B cell (primary cell): ENCODE measurements at regions not wholly inside any gene's neighbourhood (a gene's known extent, or its start where the extent isn't known, plus 50 kb on each side); places are given as distances from the start of the nearest gene placed in this dataset.
A peak's percentile ranks its signal among the peaks of the same experiment; 100 is the strongest.

ENCODE experiments used
- ATAC-seq: fragments of 200-7000 bp; cut with Tn5 transposase; one replicate; pipeline ENCODE4 v1.10.0; 2021; ENCODE audit warnings: low read depth, mild to moderate bottlenecking, moderate number of reproducible peaks, moderate library complexity
- CTCF ChIA-PET: fragments of 350-600 bp; sonication (Branson Sonifier 250); formaldehyde crosslinking; loops from one replicate; lab custom pipeline; 2021; ENCODE audit warnings: antibody characterized with exemption, inconsistent platforms; lab: Charles Lee
- POLR2A ChIA-PET: fragments of 350-600 bp; sonication (Branson Sonifier 250); formaldehyde crosslinking; loops from one replicate; lab custom pipeline; 2021; ENCODE audit warnings: antibody characterized with exemption; lab: Charles Lee
- DNase-seq: peaks from one replicate; pipeline ENCODE4 v3.0.0; 2013
- H2AFZ ChIP-seq: 2 replicates; pipeline ENCODE4 v1.6.1; 2012; ENCODE audit warnings: mild to moderate bottlenecking, low read depth, low read length; ENCODE audit not compliant: insufficient read depth, poor library complexity, severe bottlenecking
- H3K27ac ChIP-seq, 2 donors: 1 replicate in 1 of 2; 2 replicates in 1 of 2; pipeline ENCODE4 v1.5.1; 2012 to 2013; ENCODE audit warnings: low read length in 2 of 2, mild to moderate bottlenecking in 2 of 2, moderate library complexity in 1 of 2
- H3K27me3 ChIP-seq, 4 experiments: fragments of 200-600 bp in 1 of 4; sonication (generic) in 1 of 4; replicated peaks in 1 of 4; 1 replicate in 2 of 4; 2 replicates in 2 of 4; pipeline versions ENCODE4 v1.6.1 to v1.7.0; 2013 to 2016; ENCODE audit warnings: low read length in 3 of 4, mild to moderate bottlenecking in 2 of 4, mixed read lengths in 1 of 4, moderate library complexity in 1 of 4; ENCODE audit not compliant: insufficient read depth in 4 of 4, control insufficient read depth in 3 of 4; ENCODE audit errors: control extremely low read depth in 1 of 4
- H3K36me3 ChIP-seq, 2 experiments: replicated peaks in 1 of 2; 1 replicate in 1 of 2; 2 replicates in 1 of 2; pipeline versions ENCODE4 v1.6.1 to v1.7.1; 2013; ENCODE audit warnings: low read length in 1 of 2; ENCODE audit not compliant: insufficient read depth in 2 of 2, control insufficient read depth in 1 of 2; ENCODE audit errors: control extremely low read depth in 1 of 2, extremely low read depth in 1 of 2
- H3K4me1 ChIP-seq, 2 donors: fragments of 200-600 bp in 1 of 2; sonication (generic) in 1 of 2; 1 replicate in 1 of 2; 2 replicates in 1 of 2; pipeline versions ENCODE4 v1.5.1 to v1.6.1; 2013 to 2017; ENCODE audit warnings: low read length in 2 of 2; ENCODE audit not compliant: control insufficient read depth in 2 of 2, insufficient read depth in 2 of 2
- H3K4me2 ChIP-seq: replicated peaks from 2 replicates; pipeline ENCODE3; 2012; ENCODE audit warnings: mild to moderate bottlenecking, low read depth, low read length; ENCODE audit not compliant: poor library complexity, severe bottlenecking
- H3K4me3 ChIP-seq, 5 experiments: fragments of 200-600 bp in 1 of 5; sonication (generic) in 1 of 5; 1 replicate in 3 of 5; 2 replicates in 2 of 5; pipeline versions ENCODE4 v1.5.1 to v1.7.0; 2011 to 2016; ENCODE audit warnings: low read length in 4 of 5, mild to moderate bottlenecking in 4 of 5, low read depth in 2 of 5, control low read depth in 1 of 5, moderate library complexity in 1 of 5; ENCODE audit not compliant: insufficient read depth in 1 of 5; ENCODE audit errors: control extremely low read depth in 1 of 5, extremely low read depth in 1 of 5
- H3K79me2 ChIP-seq: fragments of 200-600 bp; sonication (generic); one replicate; pipeline ENCODE4 v1.6.0; 2016; ENCODE audit warnings: low read length; ENCODE audit not compliant: control insufficient read depth, insufficient read depth
- H3K9ac ChIP-seq: fragments of 200-600 bp; sonication (generic); 2 replicates; pipeline ENCODE4 v1.6.1; 2017; ENCODE audit warnings: mild to moderate bottlenecking, low read length, moderate library complexity
- H3K9me3 ChIP-seq, 3 donors: one replicate each; pipeline versions ENCODE4 v1.6.1 to v1.7.1; 2013; ENCODE audit warnings: low read length in 2 of 3; ENCODE audit not compliant: control insufficient read depth in 2 of 3, insufficient read depth in 1 of 3; ENCODE audit errors: control extremely low read depth in 1 of 3
- H4K20me1 ChIP-seq: 2 replicates; pipeline ENCODE4 v1.6.0; 2012; ENCODE audit warnings: mild to moderate bottlenecking, low read length; ENCODE audit not compliant: insufficient read depth, control insufficient read depth, poor library complexity, severe bottlenecking
- H3K27ac Mint-ChIP-seq: one replicate; pipeline ENCODE4 v1.8.0; 2021; ENCODE audit warnings: mixed read lengths
- H3K27me3 Mint-ChIP-seq: one replicate; pipeline ENCODE4 v1.8.0; 2021; ENCODE audit warnings: mixed read lengths
- H3K4me1 Mint-ChIP-seq: one replicate; pipeline ENCODE4 v1.8.0; 2021; ENCODE audit warnings: mixed read lengths
- H3K4me3 Mint-ChIP-seq: one replicate; pipeline ENCODE4 v1.8.0; 2021; ENCODE audit warnings: mixed read lengths
- H3K9me3 Mint-ChIP-seq: one replicate; pipeline ENCODE4 v1.8.0; 2022; ENCODE audit warnings: mixed read lengths; ENCODE audit not compliant: insufficient read depth
- CTCF ChIP-seq: fragments of 200-600 bp; IDR thresholded peaks from one replicate; pipeline ENCODE4 v1.8.0; 2022; ENCODE audit warnings: antibody characterized with exemption, mild to moderate bottlenecking
- EZH2 ChIP-seq: IDR thresholded peaks from 2 replicates; pipeline ENCODE4 v1.6.1; 2012; ENCODE audit warnings: borderline replicate concordance, low read depth, mild to moderate bottlenecking, moderate library complexity, low read length; ENCODE audit not compliant: insufficient read depth, poor library complexity, severe bottlenecking
- WGBS: methylation state at CpG from one replicate; pipeline ENCODE4 v1.1.5; 2013; ENCODE audit warnings: missing lambda C conversion rate; ENCODE audit not compliant: insufficient coverage; 5-methylcytosine and 5-hydroxymethylcytosine counted together
- intact Hi-C: fragments of 100-400 bp; cut with micrococcal nuclease; formaldehyde crosslinking; loops from one replicate; pipeline ENCODE4 v1.10.0; 2022

DNA sequence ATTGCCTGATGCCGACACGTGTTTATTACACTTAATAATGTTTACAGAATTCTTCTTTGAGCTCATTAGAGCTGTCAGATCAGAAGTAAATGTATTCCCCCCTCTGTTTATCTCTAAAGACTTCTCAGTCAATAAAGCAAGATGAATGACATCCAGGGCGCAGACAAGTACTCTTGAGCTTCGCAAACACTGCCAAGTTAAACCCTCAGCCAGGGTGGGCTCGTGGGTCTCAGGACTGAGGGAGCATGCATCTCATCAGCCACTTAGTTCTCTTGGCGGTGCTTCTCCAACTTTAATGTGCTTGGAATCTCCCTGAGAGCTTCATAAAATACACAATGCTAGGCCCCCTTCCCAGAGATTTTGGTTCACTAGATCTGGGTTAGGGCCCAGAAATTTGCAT, 333.9 kb upstream of the THRB start:
- H3K4me3 ChIP-seq = no peak overlapping the region
- no peak overlapping the region for H3K27ac Mint-ChIP-seq
- 73% methylated on average over 4 of the region's 6 CpGs for WGBS
- no peaks in the 10 kb centered on the region for H3K79me2 ChIP-seq
- no peaks in the 10 kb centered on the region for H3K9me3 Mint-ChIP-seq
- DNase-seq = no peak
- no peaks in the 10 kb centered on the region for H4K20me1 ChIP-seq
- no peak for ATAC-seq
- ChIA-PET POLR2A (no interaction called here), CTCF (no interaction called here)
- H3K4me3 Mint-ChIP-seq = no peak overlapping the region
- no peaks in the 10 kb centered on the region for H3K36me3 ChIP-seq
- peaks cover 4 to 7% of the 10 kb centered on the region in 2 donors for H3K4me1 ChIP-seq
- no peaks in the 10 kb centered on the region for H3K4me1 Mint-ChIP-seq
- H3K27me3 Mint-ChIP-seq = peaks cover 44% of the 10 kb centered on the region
- H3K9ac ChIP-seq = no peak overlapping the region
- H3K4me2 ChIP-seq = no peak overlapping the region
- H3K27ac ChIP-seq = no peak overlapping the region
- H2AFZ ChIP-seq = no peak overlapping the region
- H3K9me3 ChIP-seq = peaks cover 0 to 3% (median 0%) of the 10 kb centered on the region in 3 donors
- TF ChIP-seq EZH2 (no peak), CTCF (no peak)
- intact Hi-C loops = no loop called here
- peaks cover 0 to 25% (median 6%) of the 10 kb centered on the region in 4 experiments for H3K27me3 ChIP-seq

GRCh38 chr3:24829011-24829581, 334.4 kb upstream of the THRB start:
- Histone ChIP-seq H3K27me3 (peaks cover 0 to 25% (median 6%) of the 10 kb centered on the region in 4 experiments), H3K36me3 (no peaks in the 10 kb centered on the region), H3K4me3 (no peak overlapping the region), H3K79me2 (no peaks in the 10 kb centered on the region), H3K4me2 (no peak overlapping the region), H3K27ac (no peak overlapping the region), H3K9me3 (peaks cover 0 to 3% (median 0%) of the 10 kb centered on the region in 3 donors), H3K4me1 (peaks cover 4 to 7% of the 10 kb centered on the region in 2 donors), H3K9ac (no peak overlapping the region), H4K20me1 (no peaks in the 10 kb centered on the region), H2AFZ (no peak overlapping the region)
- intact Hi-C loops = no loop called here
- ATAC-seq (no peak), DNase-seq (no peak)
- no peaks in the 10 kb centered on the region for H3K4me1 Mint-ChIP-seq
- peak overlapping the region; percentile 16 for H3K4me3 Mint-ChIP-seq
- 6% methylated on average over 47 of the region's 51 CpGs for WGBS
- ChIA-PET CTCF (no interaction called here), POLR2A (no interaction called here)
- H3K27me3 Mint-ChIP-seq = peaks cover 46% of the 10 kb centered on the region
- H3K27ac Mint-ChIP-seq = no peak overlapping the region
- TF ChIP-seq CTCF (no peak), EZH2 (no peak)
- H3K9me3 Mint-ChIP-seq = no peaks in the 10 kb centered on the region
